WI38 (cell line): ENCODE measurements at regions not wholly inside any gene's neighbourhood (a gene's known extent, or its start where the extent isn't known, plus 50 kb on each side); places are given as distances from the start of the nearest gene placed in this dataset.

Experiments used
- H3K4me3 ChIP-seq: 2 replicates; pipeline ENCODE4 v1.5.1; 2011; ENCODE audit warnings: low read depth, mild to moderate bottlenecking, control low read depth, low read length
- TF ChIP-seq, protein P1 (sequence below): IDR thresholded peaks from 2 replicates; pipeline ENCODE4 v1.5.1; 2012; ENCODE audit warnings: low read depth, mild to moderate bottlenecking, control low read depth, low read length

DNA sequence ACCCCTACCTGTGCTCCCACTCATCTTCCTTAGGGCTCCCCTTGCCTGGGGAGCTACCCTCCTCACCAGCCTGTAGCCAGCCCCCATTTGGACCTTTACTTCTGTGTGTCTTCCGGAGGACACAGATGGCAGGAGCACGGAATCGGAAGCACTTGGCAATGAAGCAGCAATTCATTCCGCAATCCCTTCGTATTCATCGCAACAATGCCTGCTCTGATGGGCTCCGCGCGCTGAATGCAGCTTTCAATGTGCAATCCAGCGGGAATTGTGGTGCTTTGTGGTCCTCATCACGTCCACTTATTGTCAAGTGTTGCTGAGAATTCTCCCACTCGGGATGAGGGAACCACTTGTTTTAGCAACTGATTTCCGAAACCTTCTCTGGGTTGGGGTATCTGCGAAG is 336.0 kb downstream of the DHX35 start:
- no peak overlapping the region for H3K4me3 ChIP-seq
- TF ChIP-seq, protein P1, sequence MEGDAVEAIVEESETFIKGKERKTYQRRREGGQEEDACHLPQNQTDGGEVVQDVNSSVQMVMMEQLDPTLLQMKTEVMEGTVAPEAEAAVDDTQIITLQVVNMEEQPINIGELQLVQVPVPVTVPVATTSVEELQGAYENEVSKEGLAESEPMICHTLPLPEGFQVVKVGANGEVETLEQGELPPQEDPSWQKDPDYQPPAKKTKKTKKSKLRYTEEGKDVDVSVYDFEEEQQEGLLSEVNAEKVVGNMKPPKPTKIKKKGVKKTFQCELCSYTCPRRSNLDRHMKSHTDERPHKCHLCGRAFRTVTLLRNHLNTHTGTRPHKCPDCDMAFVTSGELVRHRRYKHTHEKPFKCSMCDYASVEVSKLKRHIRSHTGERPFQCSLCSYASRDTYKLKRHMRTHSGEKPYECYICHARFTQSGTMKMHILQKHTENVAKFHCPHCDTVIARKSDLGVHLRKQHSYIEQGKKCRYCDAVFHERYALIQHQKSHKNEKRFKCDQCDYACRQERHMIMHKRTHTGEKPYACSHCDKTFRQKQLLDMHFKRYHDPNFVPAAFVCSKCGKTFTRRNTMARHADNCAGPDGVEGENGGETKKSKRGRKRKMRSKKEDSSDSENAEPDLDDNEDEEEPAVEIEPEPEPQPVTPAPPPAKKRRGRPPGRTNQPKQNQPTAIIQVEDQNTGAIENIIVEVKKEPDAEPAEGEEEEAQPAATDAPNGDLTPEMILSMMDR: no peak

GRCh38 chr20:39295301-39295700 is 333.2 kb downstream of the DHX35 start:
- TF ChIP-seq, protein P1: no peak
- no peak overlapping the region for H3K4me3 ChIP-seq

GRCh38 chr20:39294137-39294725 is 332.1 kb downstream of the DHX35 start:
- TF ChIP-seq, protein P1: no peak
- no peak overlapping the region for H3K4me3 ChIP-seq

GRCh38 chr20:39292193-39292736 is 330.1 kb downstream of the DHX35 start:
- no peak overlapping the region for H3K4me3 ChIP-seq
- TF ChIP-seq, protein P1: no peak

- H3K4me3 ChIP-seq: no peak overlapping the region
- TF ChIP-seq, protein P1: no peak
These were observed 329.2 kb downstream of the DHX35 start for GRCh38 chr20:39291301-39291700.

DNA sequence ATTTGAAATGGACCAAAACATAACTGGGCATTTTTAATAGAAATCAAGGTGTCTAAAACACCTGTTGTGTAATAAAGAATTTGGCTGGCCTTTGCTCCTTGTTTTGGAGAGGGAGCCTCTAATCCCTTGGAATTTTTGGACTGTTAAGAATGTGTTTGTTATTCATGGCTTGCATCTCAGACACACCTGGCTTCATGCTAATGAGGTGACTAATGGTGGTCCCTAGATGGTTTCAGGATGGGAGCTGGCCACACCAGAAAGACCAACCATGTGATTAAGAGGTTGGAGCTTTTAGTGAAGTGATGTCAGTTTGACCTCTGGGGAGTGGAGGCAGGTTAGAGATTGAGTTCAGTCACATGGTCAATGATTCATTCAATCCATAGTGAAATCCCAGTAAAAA is 328.4 kb downstream of the DHX35 start:
- no peak overlapping the region for H3K4me3 ChIP-seq
- TF ChIP-seq, protein P1: no peak

DNA sequence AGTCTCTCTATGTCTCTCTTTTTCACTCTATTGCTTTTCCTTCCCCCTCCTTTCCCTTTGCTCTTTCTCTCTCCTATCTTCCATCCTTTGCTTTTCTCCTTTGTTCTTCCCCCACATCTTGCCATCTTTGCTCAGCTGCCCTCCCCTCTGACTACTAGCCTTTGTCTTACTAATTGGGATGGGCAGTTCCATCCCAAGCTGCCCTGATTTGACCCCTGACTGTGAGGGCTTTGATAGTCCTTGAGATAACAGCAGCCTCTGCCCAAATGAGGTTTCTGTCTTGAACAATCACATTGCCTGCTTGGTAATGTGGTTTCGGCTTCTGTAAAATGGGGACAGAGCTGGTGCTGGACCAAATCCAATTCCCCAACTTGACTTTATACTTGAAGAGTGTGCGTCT is 327.7 kb downstream of the DHX35 start:
- TF ChIP-seq, protein P1: no peak
- H3K4me3 ChIP-seq: no peak overlapping the region
